A549 (cell line): ENCODE measurements at regions not wholly inside any gene's neighbourhood (a gene's known extent, or its start where the extent isn't known, plus 50 kb on each side); places are given as distances from the start of the nearest gene placed in this dataset.

Source experiments
- ATAC-seq, 2 experiments: fragments of 200-7000 bp in 1 of 2; fragments of >200 bp in 1 of 2; cut with Nextera tagmentation in 1 of 2; cut with Tn5 transposase in 1 of 2; 3 replicates each; pipeline versions ENCODE4 v1.8.0 to v1.9.1; 2018 to 2020; ENCODE audit warnings: mild to moderate bottlenecking in 1 of 2, moderate library complexity in 1 of 2
- CTCF ChIA-PET: fragments of 300-600 bp; sonication (Branson Sonifier 250); formaldehyde crosslinking; extraction: SDS; loops from one replicate; lab custom pipeline; 2021; ENCODE audit warnings: antibody characterized with exemption, inconsistent platforms; lab: Yijun Ruan, JAX
- POLR2A ChIA-PET: fragments of 350-600 bp; formaldehyde crosslinking; extraction: SDS; loops from one replicate; lab custom pipeline; 2021; ENCODE audit warnings: antibody characterized with exemption, inconsistent platforms; lab: Yijun Ruan, JAX
- DNase-seq, 2 experiments: peaks; one replicate each; pipeline versions ENCODE4 v3.0.0 to v3.0.0-alpha.2; 2011 to 2016; ENCODE audit warnings: low read depth in 1 of 2, low spot score in 1 of 2
- FAIRE-seq: peaks from 2 replicates; lab custom pipeline; 2011; peaks lifted over from hg19 to GRCh38; lab: Jason Lieb, UNC
- H3K27ac ChIP-seq, 2 experiments: fragments of >200 bp; sonication (Bioruptor Twin); formaldehyde crosslinking; 3 replicates each; pipeline ENCODE4 v1.5.1; 2016 to 2017
- H3K4me1 ChIP-seq: fragments of >200 bp; sonication (Bioruptor Twin); formaldehyde crosslinking; 3 replicates; pipeline ENCODE4 v1.6.1; 2016
- H3K4me2 ChIP-seq: fragments of >200 bp; sonication (Bioruptor Twin); formaldehyde crosslinking; 3 replicates; pipeline ENCODE4 v1.6.1; 2016
- H3K4me3 ChIP-seq: fragments of >200 bp; sonication (Bioruptor Twin); formaldehyde crosslinking; 3 replicates; pipeline ENCODE4 v1.5.1; 2016
- H3K9me3 ChIP-seq: fragments of >200 bp; sonication (Bioruptor Twin); formaldehyde crosslinking; 3 replicates; pipeline ENCODE4 v1.6.1; 2016
- BHLHE40 ChIP-seq: IDR thresholded peaks from 2 replicates; pipeline ENCODE4 v1.6.1; 2012; ENCODE audit warnings: low read depth, low read length, inconsistent platforms
- CBX2 ChIP-seq: fragments of 200-600 bp; sonication (generic); IDR thresholded peaks from 2 replicates; pipeline ENCODE4 v1.6.1; 2016; ENCODE audit warnings: low read depth, mild to moderate bottlenecking, borderline replicate concordance
- CHD4 ChIP-seq: fragments of 200-600 bp; sonication (generic); IDR thresholded peaks from 2 replicates; pipeline ENCODE4 v1.6.1; 2016; ENCODE audit warnings: antibody characterized with exemption, mild to moderate bottlenecking, borderline replicate concordance
- E2F6 ChIP-seq: IDR thresholded peaks from 2 replicates; pipeline ENCODE4 v1.6.1; 2012; ENCODE audit warnings: low read depth, borderline replicate concordance
- FOSL2 ChIP-seq, 2 experiments: fragments of 450-650 bp in 1 of 2; fragments of >200 bp in 1 of 2; sonication (Bioruptor Twin) in 1 of 2; formaldehyde crosslinking; IDR thresholded peaks; 2 replicates each; pipeline versions ENCODE4 v1.5.0 to v1.6.1; 2016 to 2020; ENCODE audit warnings: mild to moderate bottlenecking in 1 of 2, moderate library complexity in 1 of 2
- GATA3 ChIP-seq: IDR thresholded peaks from 2 replicates; pipeline ENCODE4 v1.6.1; 2012; ENCODE audit warnings: borderline replicate concordance
- HOXA7 ChIP-seq: fragments of 250-450 bp; sonication (Bioruptor Pico); IDR thresholded peaks from 2 replicates; pipeline ENCODE4 v1.5.0; 2020; ENCODE audit warnings: mild to moderate bottlenecking, moderate library complexity
- HOXB13 ChIP-seq: fragments of 250-450 bp; sonication (Bioruptor Pico); IDR thresholded peaks from 2 replicates; pipeline ENCODE4 v1.5.0; 2020; ENCODE audit warnings: low read depth, mild to moderate bottlenecking, moderate library complexity
- JUNB ChIP-seq: fragments of >200 bp; sonication (Bioruptor Twin); formaldehyde crosslinking; IDR thresholded peaks from 2 replicates; pipeline ENCODE4 v1.6.1; 2016
- KDM1A ChIP-seq: fragments of 200-600 bp; sonication (generic); IDR thresholded peaks from 2 replicates; pipeline ENCODE4 v1.6.1; 2016; ENCODE audit warnings: low read depth, mild to moderate bottlenecking
- KDM5A ChIP-seq: fragments of 200-600 bp; sonication (generic); IDR thresholded peaks from 2 replicates; pipeline ENCODE4 v1.6.1; 2016; ENCODE audit warnings: antibody characterized with exemption, mild to moderate bottlenecking
- MAFK ChIP-seq: fragments of 450-650 bp; IDR thresholded peaks from 2 replicates; pipeline ENCODE4 v1.6.1; 2014; ENCODE audit not compliant: partially characterized antibody
- MAZ ChIP-seq: fragments of 150-350 bp; IDR thresholded peaks from 2 replicates; pipeline ENCODE4 v1.6.1; 2014; ENCODE audit warnings: antibody characterized with exemption, low read depth, low read length, borderline replicate concordance
- PHF8 ChIP-seq: fragments of 200-600 bp; sonication (generic); IDR thresholded peaks from 2 replicates; pipeline ENCODE4 v1.6.1; 2016; ENCODE audit warnings: low read depth, mild to moderate bottlenecking, antibody characterized with exemption, moderate library complexity, borderline replicate concordance
- POLR2AphosphoS2 ChIP-seq: conservative IDR thresholded peaks from 2 replicates; pipeline ENCODE4 v1.6.1; 2012; ENCODE audit warnings: low read length, improper control_type of control experiment, inconsistent platforms
- RARB ChIP-seq: fragments of 250-450 bp; sonication (Bioruptor Pico); IDR thresholded peaks from 2 replicates; pipeline ENCODE4 v1.8.0; 2021; ENCODE audit warnings: mild to moderate bottlenecking, moderate library complexity
- RCOR1 ChIP-seq: fragments of 150-350 bp; IDR thresholded peaks from 2 replicates; pipeline ENCODE4 v1.6.1; 2014; ENCODE audit warnings: antibody characterized with exemption, low read length, low read depth
- SMC3 ChIP-seq: fragments of >200 bp; sonication (Bioruptor Twin); formaldehyde crosslinking; IDR thresholded peaks from 3 replicates; pipeline ENCODE4 v1.6.1; 2018; ENCODE audit warnings: inconsistent platforms
- SREBF2 ChIP-seq: fragments of 450-650 bp; IDR thresholded peaks from 2 replicates; pipeline ENCODE4 v1.6.1; 2014; ENCODE audit warnings: mild to moderate bottlenecking, moderate library complexity
- TFCP2L1 ChIP-seq: fragments of 250-450 bp; sonication (Bioruptor Pico); IDR thresholded peaks from 2 replicates; pipeline ENCODE4 v1.5.0; 2021; ENCODE audit warnings: mild to moderate bottlenecking
- ZNF302 ChIP-seq: fragments of 250-450 bp; sonication (Bioruptor Pico); IDR thresholded peaks from 2 replicates; pipeline ENCODE4 v1.9.0; 2021; ENCODE audit warnings: inconsistent platforms, mild to moderate bottlenecking, moderate library complexity
- WGBS: methylation state at CpG from one replicate; pipeline ENCODE4 v1.1.6; 2017; ENCODE audit errors: missing lambda C conversion rate; 5-methylcytosine and 5-hydroxymethylcytosine counted together
- TF ChIP-seq, protein P1 (sequence below): fragments of >200 bp; sonication (Bioruptor Twin); formaldehyde crosslinking; IDR thresholded peaks from 3 replicates; pipeline ENCODE4 v1.5.1; 2016
- TF ChIP-seq, protein P2 (sequence below): fragments of 250-450 bp; sonication (Bioruptor Pico); IDR thresholded peaks from 2 replicates; pipeline ENCODE4 v1.5.0; 2021; ENCODE audit warnings: mild to moderate bottlenecking, moderate library complexity, borderline replicate concordance
- TF ChIP-seq, protein P3 (sequence below): fragments of 250-450 bp; sonication (Bioruptor Pico); IDR thresholded peaks from 2 replicates; pipeline ENCODE4 v1.5.0; 2020; ENCODE audit warnings: low read depth, mild to moderate bottlenecking, moderate library complexity

GRCh38 chr9:129522351-129522750 is 98.5 kb downstream of the C9orf50 start:
- DNase-seq (no peak), ATAC-seq (no peak), FAIRE-seq (no peak)
- Histone ChIP-seq H3K4me1 (no peaks in the 10 kb centered on the region), H3K9me3 (peaks cover 31% of the 10 kb centered on the region), H3K27ac (no peak overlapping the region), H3K4me3 (no peak overlapping the region), H3K4me2 (no peak overlapping the region)
- ChIA-PET CTCF (no interaction called here), POLR2A (no interaction called here)
- WGBS, result 80% methylated on average over 7 of the region's 7 CpGs
- TF ChIP-seq ZNF302 (CRISPR knock-in tag), result no peak
- no peak for TF ChIP-seq FOSL2 (IDR thresholded peaks at IDR 0.05)
- TF ChIP-seq FOSL2 (CRISPR knock-in tag; IDR thresholded peaks at IDR 0.05), result no peak
- TF ChIP-seq KDM1A, result no peak
- TF ChIP-seq MAZ, result no peak

GRCh38 chr9:129520082-129520481 is 100.8 kb downstream of the C9orf50 start:
- Histone ChIP-seq H3K9me3 (peaks cover 36% of the 10 kb centered on the region), H3K27ac (no peak overlapping the region), H3K4me3 (no peak overlapping the region), H3K4me1 (no peaks in the 10 kb centered on the region), H3K4me2 (no peak overlapping the region)
- no peak for ATAC-seq
- no peak for DNase-seq
- no peak for FAIRE-seq
- no peak for TF ChIP-seq BHLHE40
- 58% methylated on average over 3 of the region's 3 CpGs for WGBS
- POLR2A ChIA-PET, result no interaction called here
- CTCF ChIA-PET, result interaction anchor here (0.8 to 1.9 kb wide), 4 partner anchors 23 to 346 kb away, joined by 3 to 5 read pairs (median 4); no protein-coding TSS in a partner anchor

DNA sequence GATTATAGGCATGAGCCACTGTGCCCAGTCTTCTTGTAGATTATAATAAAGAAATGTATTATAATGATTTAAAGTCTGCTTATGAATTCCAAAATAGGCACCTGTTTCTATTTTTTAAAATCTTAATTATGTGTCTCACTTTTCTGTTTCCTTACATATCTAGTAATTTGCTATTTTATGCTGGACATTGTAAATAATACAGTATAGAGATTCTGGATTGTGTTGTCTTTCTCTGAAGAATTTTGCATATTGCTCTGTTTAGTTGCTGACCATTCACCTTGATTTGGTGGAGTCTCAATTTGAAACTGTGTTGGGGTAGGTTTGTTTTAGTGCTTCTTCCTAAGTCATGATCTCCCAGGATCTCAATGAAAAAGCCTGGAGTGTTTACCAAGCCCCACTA is 102.8 kb downstream of the C9orf50 start:
- TF ChIP-seq RCOR1 (no peak), SMC3 (no peak)
- ChIA-PET CTCF (interaction anchor here (0.9 to 1.2 kb wide), 2 partner anchors 18 to 27 kb away, joined by 3 read pairs; no protein-coding TSS in a partner anchor), POLR2A (no interaction called here)
- Histone ChIP-seq H3K4me1 (no peaks in the 10 kb centered on the region), H3K4me3 (no peak overlapping the region), H3K4me2 (no peak overlapping the region), H3K27ac (no peak overlapping the region), H3K9me3 (peaks cover 51% of the 10 kb centered on the region)
- ATAC-seq (no peak), FAIRE-seq (no peak), DNase-seq (no peak)

DNA sequence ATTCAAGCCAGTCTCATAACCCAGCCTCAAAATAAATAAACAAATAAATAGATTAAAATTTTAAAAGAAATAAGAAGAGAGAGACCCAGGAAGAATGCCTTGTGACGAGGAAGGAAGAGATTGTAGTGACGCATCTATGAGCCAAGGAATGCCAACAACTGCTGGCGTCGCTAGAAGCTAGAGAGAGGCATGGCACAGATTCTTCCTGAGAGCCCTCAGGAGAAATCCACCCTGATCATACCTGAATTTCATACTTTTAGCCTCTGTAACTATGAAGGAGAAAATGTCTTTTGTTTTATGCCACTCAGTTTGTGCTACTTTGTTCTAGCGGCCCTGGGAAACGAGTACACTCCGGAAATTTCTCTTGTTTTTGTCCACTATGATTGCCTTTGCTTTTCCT is 103.9 kb downstream of the C9orf50 start:
- 88% methylated on average over 7 of the region's 7 CpGs for WGBS
- Histone ChIP-seq H3K4me2 (no peak overlapping the region), H3K9me3 (peaks cover 62% of the 10 kb centered on the region), H3K4me3 (no peak overlapping the region), H3K4me1 (no peaks in the 10 kb centered on the region), H3K27ac (no peak overlapping the region)
- ATAC-seq (no peak), DNase-seq (no peak), FAIRE-seq (no peak)
- ChIA-PET POLR2A (interaction anchor here (0.7 kb wide), 1 partner anchor 54 kb away, joined by 3 read pairs; no protein-coding TSS in a partner anchor), CTCF (interaction anchor here (0.9 kb wide), 1 partner anchor 28 kb away, joined by 3 read pairs; no protein-coding TSS in a partner anchor)
- no peak for TF ChIP-seq SREBF2
- TF ChIP-seq, protein P1, sequence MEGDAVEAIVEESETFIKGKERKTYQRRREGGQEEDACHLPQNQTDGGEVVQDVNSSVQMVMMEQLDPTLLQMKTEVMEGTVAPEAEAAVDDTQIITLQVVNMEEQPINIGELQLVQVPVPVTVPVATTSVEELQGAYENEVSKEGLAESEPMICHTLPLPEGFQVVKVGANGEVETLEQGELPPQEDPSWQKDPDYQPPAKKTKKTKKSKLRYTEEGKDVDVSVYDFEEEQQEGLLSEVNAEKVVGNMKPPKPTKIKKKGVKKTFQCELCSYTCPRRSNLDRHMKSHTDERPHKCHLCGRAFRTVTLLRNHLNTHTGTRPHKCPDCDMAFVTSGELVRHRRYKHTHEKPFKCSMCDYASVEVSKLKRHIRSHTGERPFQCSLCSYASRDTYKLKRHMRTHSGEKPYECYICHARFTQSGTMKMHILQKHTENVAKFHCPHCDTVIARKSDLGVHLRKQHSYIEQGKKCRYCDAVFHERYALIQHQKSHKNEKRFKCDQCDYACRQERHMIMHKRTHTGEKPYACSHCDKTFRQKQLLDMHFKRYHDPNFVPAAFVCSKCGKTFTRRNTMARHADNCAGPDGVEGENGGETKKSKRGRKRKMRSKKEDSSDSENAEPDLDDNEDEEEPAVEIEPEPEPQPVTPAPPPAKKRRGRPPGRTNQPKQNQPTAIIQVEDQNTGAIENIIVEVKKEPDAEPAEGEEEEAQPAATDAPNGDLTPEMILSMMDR, result no peak
- TF ChIP-seq JUNB, result no peak
- TF ChIP-seq HOXA7, result no peak

DNA sequence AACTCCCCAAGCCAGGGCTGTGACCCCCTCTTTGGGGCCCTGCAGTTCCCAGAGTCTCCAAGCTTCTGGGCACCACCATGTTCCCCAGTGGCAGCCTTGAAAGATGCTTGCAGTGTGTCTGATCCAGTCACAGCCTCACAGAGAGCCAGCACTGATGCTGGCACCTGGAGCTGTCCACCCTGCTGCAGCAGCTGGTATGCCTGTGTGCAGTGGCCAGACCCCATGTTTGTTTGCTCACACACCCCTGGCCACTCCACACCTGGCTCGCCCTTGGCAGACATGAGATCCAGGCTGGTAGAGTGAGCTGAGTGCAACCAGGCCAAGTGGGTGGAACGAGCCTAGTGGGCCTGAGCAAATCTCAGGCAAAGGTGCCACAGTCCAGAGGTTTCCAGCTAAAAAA is 106.0 kb downstream of the C9orf50 start:
- H3K4me3 ChIP-seq, result no peak overlapping the region
- H3K4me1 ChIP-seq, result no peaks in the 10 kb centered on the region
- peaks cover 78% of the 10 kb centered on the region for H3K9me3 ChIP-seq
- DNase-seq (no peak), ATAC-seq (no peak), FAIRE-seq (no peak)
- POLR2A ChIA-PET, result no interaction called here
- no peak overlapping the region for H3K27ac ChIP-seq
- CTCF ChIA-PET, result interaction anchor here (0.9 to 1.9 kb wide), 6 partner anchors 15 to 372 kb away, joined by 3 to 8 read pairs (median 3); no protein-coding TSS in a partner anchor
- 6% methylated on average over 2 of the region's 2 CpGs for WGBS
- no peak overlapping the region for H3K4me2 ChIP-seq
- TF ChIP-seq, protein P2, sequence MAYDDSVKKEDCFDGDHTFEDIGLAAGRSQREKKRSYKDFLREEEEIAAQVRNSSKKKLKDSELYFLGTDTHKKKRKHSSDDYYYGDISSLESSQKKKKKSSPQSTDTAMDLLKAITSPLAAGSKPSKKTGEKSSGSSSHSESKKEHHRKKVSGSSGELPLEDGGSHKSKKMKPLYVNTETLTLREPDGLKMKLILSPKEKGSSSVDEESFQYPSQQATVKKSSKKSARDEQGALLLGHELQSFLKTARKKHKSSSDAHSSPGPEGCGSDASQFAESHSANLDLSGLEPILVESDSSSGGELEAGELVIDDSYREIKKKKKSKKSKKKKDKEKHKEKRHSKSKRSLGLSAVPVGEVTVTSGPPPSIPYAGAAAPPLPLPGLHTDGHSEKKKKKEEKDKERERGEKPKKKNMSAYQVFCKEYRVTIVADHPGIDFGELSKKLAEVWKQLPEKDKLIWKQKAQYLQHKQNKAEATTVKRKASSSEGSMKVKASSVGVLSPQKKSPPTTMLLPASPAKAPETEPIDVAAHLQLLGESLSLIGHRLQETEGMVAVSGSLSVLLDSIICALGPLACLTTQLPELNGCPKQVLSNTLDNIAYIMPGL (CRISPR knock-in tag), result no peak
- no peak for TF ChIP-seq MAZ
- TF ChIP-seq E2F6, result no peak
- no peak for TF ChIP-seq GATA3
- TF ChIP-seq, protein P3, sequence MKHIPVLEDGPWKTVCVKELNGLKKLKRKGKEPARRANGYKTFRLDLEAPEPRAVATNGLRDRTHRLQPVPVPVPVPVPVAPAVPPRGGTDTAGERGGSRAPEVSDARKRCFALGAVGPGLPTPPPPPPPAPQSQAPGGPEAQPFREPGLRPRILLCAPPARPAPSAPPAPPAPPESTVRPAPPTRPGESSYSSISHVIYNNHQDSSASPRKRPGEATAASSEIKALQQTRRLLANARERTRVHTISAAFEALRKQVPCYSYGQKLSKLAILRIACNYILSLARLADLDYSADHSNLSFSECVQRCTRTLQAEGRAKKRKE, result no peak
- TF ChIP-seq PHF8, result no peak
- TF ChIP-seq CHD4, result no peak
- no peak for TF ChIP-seq KDM5A
- TF ChIP-seq TFCP2L1, result no peak
- no peak for TF ChIP-seq HOXB13 (CRISPR knock-in tag)
- no peak for TF ChIP-seq POLR2AphosphoS2
- no peak for TF ChIP-seq MAFK
- no peak for TF ChIP-seq CBX2
- TF ChIP-seq RARB, result no peak
